SK-N-SH treated with all-trans-retinoic acid at 6 μM for 48 hours (cell line): ENCODE measurements at regions not wholly inside any gene's neighbourhood (a gene's known extent, or its start where the extent isn't known, plus 50 kb on each side); places are given as distances from the start of the nearest gene placed in this dataset.

Source experiments
- BACH2 ChIP-seq: fragments of 250-450 bp; sonication (Bioruptor Pico); IDR thresholded peaks from 2 replicates; pipeline ENCODE4 v1.9.0; 2021; ENCODE audit warnings: mild to moderate bottlenecking, borderline replicate concordance
- OSR1 ChIP-seq: fragments of 250-450 bp; sonication (Bioruptor Pico); IDR thresholded peaks from 2 replicates; pipeline ENCODE4 v1.8.0; 2022; ENCODE audit warnings: moderate library complexity, mild to moderate bottlenecking, inconsistent platforms
- PATZ1 ChIP-seq: fragments of 250-450 bp; sonication (Bioruptor Pico); IDR thresholded peaks from 2 replicates; pipeline ENCODE4 v1.8.0; 2020; ENCODE audit warnings: mild to moderate bottlenecking, moderate library complexity, borderline replicate concordance
- PPARA ChIP-seq: fragments of 250-450 bp; sonication (Bioruptor Pico); IDR thresholded peaks from 2 replicates; pipeline ENCODE4 v1.5.0; 2020; ENCODE audit warnings: mild to moderate bottlenecking, borderline replicate concordance
- RARB ChIP-seq: fragments of 250-450 bp; sonication (Bioruptor Pico); IDR thresholded peaks from 2 replicates; pipeline ENCODE4 v1.8.0; 2021; ENCODE audit warnings: mild to moderate bottlenecking, moderate library complexity
- TCF4 ChIP-seq: fragments of 250-450 bp; sonication (Bioruptor Pico); IDR thresholded peaks from 2 replicates; pipeline ENCODE4 v1.8.0; 2021; ENCODE audit warnings: mild to moderate bottlenecking, moderate library complexity, borderline replicate concordance
- TSHZ2 ChIP-seq: fragments of 250-450 bp; sonication (Bioruptor Pico); IDR thresholded peaks from 2 replicates; pipeline ENCODE4 v1.5.0; 2020; ENCODE audit warnings: mild to moderate bottlenecking, moderate library complexity
- ZFP3 ChIP-seq: fragments of 250-450 bp; sonication (Bioruptor Pico); IDR thresholded peaks from 2 replicates; pipeline ENCODE4 v1.5.0; 2020; ENCODE audit warnings: mild to moderate bottlenecking, moderate library complexity
- ZFP30 ChIP-seq: fragments of 450-650 bp; formaldehyde crosslinking; IDR thresholded peaks from 2 replicates; pipeline ENCODE4 v1.5.0; 2022; ENCODE audit warnings: mild to moderate bottlenecking, moderate library complexity
- ZNF565 ChIP-seq: fragments of 450-650 bp; formaldehyde crosslinking; conservative IDR thresholded peaks from 2 replicates; pipeline ENCODE4 v1.5.0; 2020; ENCODE audit warnings: low read depth, mild to moderate bottlenecking, moderate library complexity
- ZNF8 ChIP-seq: fragments of 450-650 bp; formaldehyde crosslinking; IDR thresholded peaks from 2 replicates; pipeline ENCODE4 v1.5.0; 2020; ENCODE audit warnings: mild to moderate bottlenecking, moderate library complexity

- TF ChIP-seq OSR1 (CRISPR knock-in tag) = no peak
- no peak for TF ChIP-seq PATZ1 (CRISPR knock-in tag)
- no peak for TF ChIP-seq ZNF8 (CRISPR knock-in tag)
- TF ChIP-seq ZFP3 (CRISPR knock-in tag) = no peak
- TF ChIP-seq TSHZ2 = no peak
- TF ChIP-seq ZFP30 = no peak
- TF ChIP-seq PPARA (CRISPR knock-in tag) = no peak
- no peak for TF ChIP-seq RARB (CRISPR knock-in tag)
- no peak for TF ChIP-seq ZNF565 (CRISPR knock-in tag)
- TF ChIP-seq TCF4 (CRISPR knock-in tag) = no peak
- no peak for TF ChIP-seq BACH2 (CRISPR knock-in tag)
These were observed 612.9 kb downstream of the CCER1 start for GRCh38 chr12:90342081-90342480.
